ENCODE measurements at regions not wholly inside any gene's neighbourhood (a gene's known extent, or its start where the extent isn't known, plus 50 kb on each side); places are given as distances from the start of the nearest gene placed in this dataset.

DNA sequence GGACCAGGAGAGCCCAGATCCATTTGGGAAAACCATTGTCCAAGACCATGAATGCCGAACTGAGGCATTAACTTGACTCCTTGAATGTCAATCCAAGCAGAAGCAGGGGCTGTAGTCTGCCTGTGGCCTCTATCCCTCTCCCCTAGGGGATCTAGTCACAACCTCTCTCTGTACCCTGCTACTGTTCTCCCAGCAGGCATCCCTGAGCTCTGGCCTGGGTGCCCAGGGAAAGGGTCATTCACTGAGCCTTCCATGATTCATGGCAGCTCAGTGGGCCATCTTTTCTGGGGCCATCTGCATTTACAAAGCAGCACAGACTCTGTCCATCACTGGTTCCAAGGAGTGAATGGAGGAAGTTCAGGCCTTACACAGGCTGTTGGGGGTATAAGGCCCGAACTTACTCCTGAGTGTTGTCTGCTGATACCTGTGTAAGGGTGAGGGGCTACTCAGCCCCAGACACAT, 151.8 kb downstream of the ZFP36L2 start:
- H4K20me1 ChIP-seq (ENCODE audit: insufficient read depth), result no peaks in the 10 kb centered on the region
- no peaks in the 10 kb centered on the region for H3K36me3 ChIP-seq (ENCODE audit: low read depth)
- H3K4me1 ChIP-seq (ENCODE audit: insufficient read depth), result peaks cover 61% of the 10 kb centered on the region
- no peaks in the 10 kb centered on the region for H3K79me2 ChIP-seq (ENCODE audit: insufficient read depth)
- H3K27ac ChIP-seq, result peak overlapping the region; percentile 98
- H3K27me3 ChIP-seq (replicated peaks; ENCODE audit: insufficient read depth), result no peaks in the 10 kb centered on the region
- H3K9ac ChIP-seq, result peak overlapping the region; percentile 55
- H2AFZ ChIP-seq, result no peak overlapping the region
- H3K9me3 ChIP-seq (ENCODE audit: low read depth), result no peaks in the 10 kb centered on the region
- TF ChIP-seq EZH2 (IDR thresholded peaks at IDR 0.05; ENCODE audit: insufficient read depth, poor library complexity, severe bottlenecking) (no peak), EZH2phosphoT487 (IDR thresholded peaks at IDR 0.05; ENCODE audit: insufficient read depth, low read depth) (no peak)
- peaks cover 39% of the 10 kb centered on the region for H3F3A ChIP-seq (ENCODE audit: insufficient read depth)
- in situ Hi-C loops (cut with MboI), result no loop called here
- no peak overlapping the region for H3K4me3 ChIP-seq
- no peak for DNase-seq
- peak overlapping the region; percentile 46 for H3K4me2 ChIP-seq (ENCODE audit: unreplicated experiment)
- 27 to 43% methylated on average over 2 of the region's 2 CpGs for WGBS, 2 experiments (ENCODE audit: low coverage in 1 of 2, low lambda C conversion rate in 2 of 2, missing lambda C conversion rate in 2 of 2)
- H3K9me2 ChIP-seq (ENCODE audit: insufficient read depth), result no peaks in the 10 kb centered on the region

DNA sequence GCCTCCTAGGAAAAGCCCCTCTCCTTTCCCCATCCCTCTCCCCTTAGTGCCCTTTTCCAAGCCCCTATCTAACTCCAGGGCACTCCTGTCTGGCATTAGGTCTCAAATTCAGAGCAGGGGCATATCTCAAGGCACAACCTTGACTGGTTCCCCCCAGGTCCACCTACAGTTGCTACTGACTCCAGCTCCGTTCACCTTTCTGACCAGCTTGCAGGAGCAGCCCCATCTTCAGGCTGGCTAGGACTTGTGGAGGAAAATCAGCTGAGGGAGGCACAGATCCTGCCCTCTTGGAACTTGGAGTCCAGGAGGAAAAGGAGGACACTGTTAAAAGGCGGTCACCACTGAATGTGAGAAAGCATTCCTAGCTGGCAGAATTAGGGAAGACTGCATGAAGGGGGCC, 152.4 kb downstream of the ZFP36L2 start:
- TF ChIP-seq EZH2 (IDR thresholded peaks at IDR 0.05; ENCODE audit: insufficient read depth, poor library complexity, severe bottlenecking), result no peak
- no peak for TF ChIP-seq EZH2phosphoT487 (IDR thresholded peaks at IDR 0.05; ENCODE audit: insufficient read depth, low read depth)
- H3F3A ChIP-seq (ENCODE audit: insufficient read depth), result peaks cover 39% of the 10 kb centered on the region
- H3K9me2 ChIP-seq (ENCODE audit: insufficient read depth), result no peaks in the 10 kb centered on the region
- no peaks in the 10 kb centered on the region for H3K36me3 ChIP-seq (ENCODE audit: low read depth)
- H3K4me3 ChIP-seq, result no peak overlapping the region
- peak overlapping the region; percentile 55 for H3K9ac ChIP-seq
- peaks cover 58% of the 10 kb centered on the region for H3K4me1 ChIP-seq (ENCODE audit: insufficient read depth)
- no peaks in the 10 kb centered on the region for H3K9me3 ChIP-seq (ENCODE audit: low read depth)
- H3K79me2 ChIP-seq (ENCODE audit: insufficient read depth), result no peaks in the 10 kb centered on the region
- no peak overlapping the region for H2AFZ ChIP-seq
- H4K20me1 ChIP-seq (ENCODE audit: insufficient read depth), result no peaks in the 10 kb centered on the region
- peak overlapping the region; percentile 25 for H3K4me2 ChIP-seq (ENCODE audit: unreplicated experiment)
- in situ Hi-C loops (cut with MboI), result no loop called here
- peak overlapping the region; percentile 98 for H3K27ac ChIP-seq
- no peaks in the 10 kb centered on the region for H3K27me3 ChIP-seq (replicated peaks; ENCODE audit: insufficient read depth)
- WGBS, 2 experiments (ENCODE audit: low coverage in 1 of 2, low lambda C conversion rate in 2 of 2, missing lambda C conversion rate in 2 of 2), result 97 to 100% methylated on average over 2 of the region's 2 CpGs
- DNase-seq, result no peak

DNA sequence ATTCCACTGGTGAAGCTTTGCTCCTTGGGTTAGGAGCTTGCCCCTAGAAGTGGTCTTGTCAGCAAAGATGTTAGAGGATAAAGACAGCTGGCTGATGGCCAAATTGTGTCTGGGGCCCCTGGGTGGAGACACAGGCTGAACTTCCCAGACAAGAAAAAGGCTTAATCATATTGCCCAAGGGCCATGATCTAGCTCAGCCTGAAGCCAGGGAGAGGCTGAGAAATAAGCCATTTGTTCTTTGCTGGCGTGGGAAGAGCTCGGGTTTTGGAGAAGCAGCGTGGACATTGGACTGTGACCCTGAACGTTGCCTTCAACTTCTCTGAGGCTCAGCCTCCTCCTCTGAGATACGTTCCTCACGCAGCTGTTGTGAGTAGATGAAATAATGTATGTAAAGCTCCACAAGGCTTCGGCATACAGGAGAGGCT, 153.0 kb downstream of the ZFP36L2 start:
- H3K9ac ChIP-seq, result peak overlapping the region; percentile 55
- H3K4me3 ChIP-seq, result 0 out of 2 replicates have a peak overlapping the region, but pooled peaks have one; percentile 15

DNA sequence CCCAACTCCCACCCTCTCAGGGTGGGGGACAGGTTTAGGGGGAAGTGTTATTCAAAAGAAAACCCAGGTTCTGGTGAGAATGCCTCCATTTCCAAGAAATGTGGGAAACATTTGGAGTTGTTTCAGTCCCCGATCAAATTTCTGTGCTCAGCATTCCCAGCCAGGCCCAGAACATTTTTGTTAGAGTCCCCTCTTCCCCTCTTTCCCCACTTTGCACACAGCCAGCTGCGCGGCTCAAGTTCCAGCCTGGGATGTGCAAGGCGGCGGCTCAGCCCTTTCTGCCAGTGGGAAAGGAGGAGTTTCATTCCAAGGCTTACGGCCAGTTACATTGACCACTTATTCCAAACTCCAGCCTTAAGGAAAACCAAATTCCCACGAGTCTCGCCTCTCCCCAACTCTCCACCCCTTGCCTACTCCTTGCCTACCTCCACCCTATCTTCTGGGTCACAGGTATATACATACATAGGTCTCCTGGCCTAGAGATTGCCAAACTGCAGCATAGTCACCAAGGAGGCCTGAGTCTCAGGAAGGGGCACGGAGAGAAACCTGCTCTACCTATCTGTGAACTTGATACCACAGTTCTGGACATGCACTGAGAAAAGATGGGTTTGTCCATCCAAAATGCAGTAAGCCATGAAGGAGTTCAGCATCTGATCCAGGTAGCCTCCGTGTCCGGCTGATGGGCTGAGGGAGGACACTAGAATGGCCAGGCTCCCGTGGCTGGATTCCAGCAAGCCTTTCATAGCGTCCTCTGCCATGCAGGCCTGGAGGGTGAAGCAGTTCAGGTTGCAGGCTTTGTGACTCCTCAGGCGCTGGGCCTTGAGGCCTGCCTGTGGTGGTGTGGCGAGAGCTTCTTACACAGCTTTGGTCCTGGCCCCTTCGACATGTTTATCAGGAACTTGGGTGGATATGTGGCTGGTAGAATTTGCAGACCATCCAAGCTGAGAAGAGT, 154.5 kb downstream of the ZFP36L2 start:
- H3K27me3 ChIP-seq (replicated peaks; ENCODE audit: insufficient read depth), result no peaks in the 10 kb centered on the region
- no peak overlapping the region for H3K9ac ChIP-seq
- H2AFZ ChIP-seq, result peak overlapping the region; percentile 64
- no peaks in the 10 kb centered on the region for H3K36me3 ChIP-seq (ENCODE audit: low read depth)
- no peak overlapping the region for H3K27ac ChIP-seq
- no peaks in the 10 kb centered on the region for H3K79me2 ChIP-seq (ENCODE audit: insufficient read depth)
- peaks cover 32% of the 10 kb centered on the region for H3F3A ChIP-seq (ENCODE audit: insufficient read depth)
- no peak overlapping the region for H3K4me3 ChIP-seq
- H4K20me1 ChIP-seq (ENCODE audit: insufficient read depth), result no peaks in the 10 kb centered on the region
- in situ Hi-C loops (cut with MboI), result no loop called here
- no peak overlapping the region for H3K4me2 ChIP-seq (ENCODE audit: unreplicated experiment)
- peak; percentile 34 for DNase-seq
- no peaks in the 10 kb centered on the region for H3K9me2 ChIP-seq (ENCODE audit: insufficient read depth)
- H3K9me3 ChIP-seq (ENCODE audit: low read depth), result no peaks in the 10 kb centered on the region
- H3K4me1 ChIP-seq (ENCODE audit: insufficient read depth), result peaks cover 44% of the 10 kb centered on the region
- TF ChIP-seq EZH2phosphoT487 (IDR thresholded peaks at IDR 0.05; ENCODE audit: insufficient read depth, low read depth), result no peak
- no peak for TF ChIP-seq EZH2 (IDR thresholded peaks at IDR 0.05; ENCODE audit: insufficient read depth, poor library complexity, severe bottlenecking)
- WGBS, 2 experiments (ENCODE audit: low coverage in 1 of 2, low lambda C conversion rate in 2 of 2, missing lambda C conversion rate in 2 of 2), result 58 to 62% methylated on average over 16 of the region's 16 CpGs

More for the DNA sequence above, 153.0 kb downstream of the ZFP36L2 start:
- peaks cover 53% of the 10 kb centered on the region for H3K4me1 ChIP-seq (ENCODE audit: insufficient read depth)
- H3K9me3 ChIP-seq (ENCODE audit: low read depth), result no peaks in the 10 kb centered on the region
- H3K27ac ChIP-seq, result peak overlapping the region; percentile 98
- H3K27me3 ChIP-seq (replicated peaks; ENCODE audit: insufficient read depth), result no peaks in the 10 kb centered on the region
- DNase-seq, result peak; percentile 80
- TF ChIP-seq EZH2phosphoT487 (IDR thresholded peaks at IDR 0.05; ENCODE audit: insufficient read depth, low read depth), result no peak
- no peak for TF ChIP-seq EZH2 (IDR thresholded peaks at IDR 0.05; ENCODE audit: insufficient read depth, poor library complexity, severe bottlenecking)
- peak overlapping the region; percentile 25 for H3K4me2 ChIP-seq (ENCODE audit: unreplicated experiment)
- WGBS, 2 experiments (ENCODE audit: low coverage in 1 of 2, low lambda C conversion rate in 2 of 2, missing lambda C conversion rate in 2 of 2), result 47 to 49% methylated on average over 7 of the region's 7 CpGs
- no peaks in the 10 kb centered on the region for H3K79me2 ChIP-seq (ENCODE audit: insufficient read depth)
- no peaks in the 10 kb centered on the region for H3K9me2 ChIP-seq (ENCODE audit: insufficient read depth)
- in situ Hi-C loops (cut with MboI), result no loop called here
- H3F3A ChIP-seq (ENCODE audit: insufficient read depth), result peaks cover 39% of the 10 kb centered on the region
- H2AFZ ChIP-seq, result 0 out of 2 replicates have a peak overlapping the region, but pooled peaks have one; percentile 21
- H4K20me1 ChIP-seq (ENCODE audit: insufficient read depth), result no peaks in the 10 kb centered on the region
- no peaks in the 10 kb centered on the region for H3K36me3 ChIP-seq (ENCODE audit: low read depth)
